ENCODE measurements at regions not wholly inside any gene's neighbourhood (a gene's known extent, or its start where the extent isn't known, plus 50 kb on each side); places are given as distances from the start of the nearest gene placed in this dataset.

- DNase-seq (ENCODE audit: low read depth): no peak
- Histone ChIP-seq H3K4me3 (ENCODE audit: low read depth, low read length) (no peak overlapping the region), H3K27me3 (ENCODE audit: control insufficient read depth, insufficient read depth, low read length) (no peaks in the 10 kb centered on the region), H3K36me3 (ENCODE audit: control insufficient read depth, insufficient read depth, low read length) (no peaks in the 10 kb centered on the region)
- TF ChIP-seq, protein P1, sequence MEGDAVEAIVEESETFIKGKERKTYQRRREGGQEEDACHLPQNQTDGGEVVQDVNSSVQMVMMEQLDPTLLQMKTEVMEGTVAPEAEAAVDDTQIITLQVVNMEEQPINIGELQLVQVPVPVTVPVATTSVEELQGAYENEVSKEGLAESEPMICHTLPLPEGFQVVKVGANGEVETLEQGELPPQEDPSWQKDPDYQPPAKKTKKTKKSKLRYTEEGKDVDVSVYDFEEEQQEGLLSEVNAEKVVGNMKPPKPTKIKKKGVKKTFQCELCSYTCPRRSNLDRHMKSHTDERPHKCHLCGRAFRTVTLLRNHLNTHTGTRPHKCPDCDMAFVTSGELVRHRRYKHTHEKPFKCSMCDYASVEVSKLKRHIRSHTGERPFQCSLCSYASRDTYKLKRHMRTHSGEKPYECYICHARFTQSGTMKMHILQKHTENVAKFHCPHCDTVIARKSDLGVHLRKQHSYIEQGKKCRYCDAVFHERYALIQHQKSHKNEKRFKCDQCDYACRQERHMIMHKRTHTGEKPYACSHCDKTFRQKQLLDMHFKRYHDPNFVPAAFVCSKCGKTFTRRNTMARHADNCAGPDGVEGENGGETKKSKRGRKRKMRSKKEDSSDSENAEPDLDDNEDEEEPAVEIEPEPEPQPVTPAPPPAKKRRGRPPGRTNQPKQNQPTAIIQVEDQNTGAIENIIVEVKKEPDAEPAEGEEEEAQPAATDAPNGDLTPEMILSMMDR (IDR thresholded peaks at IDR 0.05; ENCODE audit: insufficient read depth, low read length, poor library complexity, severe bottlenecking): no peak
These were observed 287.9 kb upstream of the CDIN1 start for GRCh38 chr15:36291501-36291900.

- no peak for DNase-seq (ENCODE audit: low read depth)
- TF ChIP-seq, protein P1 (IDR thresholded peaks at IDR 0.05; ENCODE audit: insufficient read depth, low read length, poor library complexity, severe bottlenecking): no peak
- Histone ChIP-seq H3K27me3 (ENCODE audit: control insufficient read depth, insufficient read depth, low read length) (no peaks in the 10 kb centered on the region), H3K36me3 (ENCODE audit: control insufficient read depth, insufficient read depth, low read length) (no peaks in the 10 kb centered on the region), H3K4me3 (ENCODE audit: low read depth, low read length) (no peak overlapping the region)
These were observed 285.1 kb upstream of the CDIN1 start for GRCh38 chr15:36294359-36294758.

DNA sequence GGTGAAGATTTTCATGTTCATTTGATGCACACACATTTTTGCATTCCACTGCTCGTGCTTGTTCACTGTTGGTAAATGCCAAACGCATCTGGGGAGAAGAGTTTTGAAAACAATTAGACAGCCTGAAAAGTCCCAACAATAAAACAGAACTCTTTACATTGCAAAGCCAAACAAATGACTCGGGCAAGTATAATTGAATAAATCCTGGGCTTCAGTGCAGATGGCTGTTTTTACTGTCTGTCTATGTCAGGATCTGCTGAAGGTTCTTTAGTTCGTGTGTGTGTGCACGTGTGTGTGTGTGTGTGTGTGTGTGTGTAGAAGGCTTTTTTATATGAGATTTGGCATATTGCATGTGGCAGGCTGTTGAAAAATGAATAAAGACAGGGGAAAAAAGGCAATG, 277.5 kb upstream of the CDIN1 start:
- Histone ChIP-seq H3K4me3 (ENCODE audit: low read depth, low read length) (no peak overlapping the region), H3K36me3 (ENCODE audit: control insufficient read depth, insufficient read depth, low read length) (no peaks in the 10 kb centered on the region), H3K27me3 (ENCODE audit: control insufficient read depth, insufficient read depth, low read length) (no peaks in the 10 kb centered on the region)
- TF ChIP-seq, protein P1 (IDR thresholded peaks at IDR 0.05; ENCODE audit: insufficient read depth, low read length, poor library complexity, severe bottlenecking): no peak
- DNase-seq (ENCODE audit: low read depth): no peak

- Histone ChIP-seq H3K36me3 (ENCODE audit: control insufficient read depth, insufficient read depth, low read length) (no peaks in the 10 kb centered on the region), H3K4me3 (ENCODE audit: low read depth, low read length) (no peak overlapping the region), H3K27me3 (ENCODE audit: control insufficient read depth, insufficient read depth, low read length) (no peaks in the 10 kb centered on the region)
- DNase-seq (ENCODE audit: low read depth): no peak
- TF ChIP-seq, protein P1 (IDR thresholded peaks at IDR 0.05; ENCODE audit: insufficient read depth, low read length, poor library complexity, severe bottlenecking): no peak
These were observed 266.4 kb upstream of the CDIN1 start for GRCh38 chr15:36313021-36313420.

GRCh38 chr15:36313736-36314280, 265.6 kb upstream of the CDIN1 start:
- TF ChIP-seq, protein P1 (IDR thresholded peaks at IDR 0.05; ENCODE audit: insufficient read depth, low read length, poor library complexity, severe bottlenecking): no peak
- no peak overlapping the region for H3K4me3 ChIP-seq (ENCODE audit: low read depth, low read length)
- DNase-seq (ENCODE audit: low read depth): no peak

DNA sequence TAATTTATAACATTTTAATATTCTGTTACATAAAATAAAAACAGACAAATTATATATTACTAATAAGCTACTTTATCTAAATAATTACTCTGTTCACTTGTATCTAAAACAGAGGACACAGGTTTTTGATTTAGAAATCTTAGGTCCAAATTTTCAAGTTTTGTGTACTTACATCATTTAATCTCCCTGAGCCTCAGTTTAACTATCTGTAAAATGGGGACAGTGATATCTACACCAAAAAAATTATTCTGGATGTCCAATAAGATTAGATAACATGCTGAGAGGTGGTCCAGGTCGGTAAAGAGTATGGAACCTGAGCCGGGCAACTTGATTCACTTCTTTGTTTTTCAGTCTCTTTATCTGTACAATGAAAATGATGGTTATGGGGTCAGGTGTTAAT, 263.8 kb upstream of the CDIN1 start:
- no peaks in the 10 kb centered on the region for H3K36me3 ChIP-seq (ENCODE audit: control insufficient read depth, insufficient read depth, low read length)
- TF ChIP-seq, protein P1 (IDR thresholded peaks at IDR 0.05; ENCODE audit: insufficient read depth, low read length, poor library complexity, severe bottlenecking): no peak
- H3K4me3 ChIP-seq (ENCODE audit: low read depth, low read length): no peak overlapping the region
- no peaks in the 10 kb centered on the region for H3K27me3 ChIP-seq (ENCODE audit: control insufficient read depth, insufficient read depth, low read length)
- no peak for DNase-seq (ENCODE audit: low read depth)

More at GRCh38 chr15:36313736-36314280, 265.6 kb upstream of the CDIN1 start:
- H3K36me3 ChIP-seq (ENCODE audit: control insufficient read depth, insufficient read depth, low read length): no peaks in the 10 kb centered on the region
- no peaks in the 10 kb centered on the region for H3K27me3 ChIP-seq (ENCODE audit: control insufficient read depth, insufficient read depth, low read length)
